Kidney epithelial cell (primary cell): ENCODE measurements at regions not wholly inside any gene's neighbourhood (a gene's known extent, or its start where the extent isn't known, plus 50 kb on each side); places are given as distances from the start of the nearest gene placed in this dataset.

Experiments used
- DNase-seq: peaks from one replicate; pipeline ENCODE4 v3.0.0-alpha.2; 2010; ENCODE audit warnings: low read depth
- H3K27me3 ChIP-seq: 2 replicates; pipeline ENCODE4 v1.6.0; 2011; ENCODE audit warnings: low read length; ENCODE audit not compliant: control insufficient read depth, insufficient read depth
- H3K36me3 ChIP-seq: 2 replicates; pipeline ENCODE4 v1.5.1; 2011; ENCODE audit warnings: low read length; ENCODE audit not compliant: control insufficient read depth, insufficient read depth
- H3K4me3 ChIP-seq: 2 replicates; pipeline ENCODE4 v1.5.1; 2011; ENCODE audit warnings: low read depth, mild to moderate bottlenecking, control low read depth, low read length
- TF ChIP-seq, protein P1 (sequence below): IDR thresholded peaks from 2 replicates; pipeline ENCODE4 v1.5.1; 2011; ENCODE audit warnings: mild to moderate bottlenecking, moderate library complexity, low read length, control low read depth, inconsistent platforms; ENCODE audit not compliant: insufficient read depth, poor library complexity, severe bottlenecking

DNA sequence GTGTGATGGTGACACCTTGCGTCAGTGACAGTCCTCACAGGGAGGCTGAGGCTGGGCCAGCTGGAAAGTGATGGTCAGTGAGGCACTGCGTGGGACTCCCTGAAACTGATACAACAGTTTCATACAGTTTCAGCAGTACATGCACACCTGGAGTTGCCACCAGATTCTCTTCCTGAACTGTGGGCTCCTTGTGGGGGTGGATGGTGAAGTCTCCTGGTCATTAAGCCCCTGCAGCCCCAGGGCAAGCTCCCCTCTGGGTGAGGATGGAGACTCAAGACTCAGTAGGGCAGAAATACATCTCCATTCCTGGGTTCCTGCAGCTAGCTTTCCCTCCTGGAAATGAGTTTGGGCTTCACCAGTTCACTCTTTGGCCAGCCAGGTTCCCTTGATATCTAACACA lies 392.7 kb downstream of the UQCRFS1 start:
- H3K4me3 ChIP-seq, result no peak overlapping the region
- TF ChIP-seq, protein P1, sequence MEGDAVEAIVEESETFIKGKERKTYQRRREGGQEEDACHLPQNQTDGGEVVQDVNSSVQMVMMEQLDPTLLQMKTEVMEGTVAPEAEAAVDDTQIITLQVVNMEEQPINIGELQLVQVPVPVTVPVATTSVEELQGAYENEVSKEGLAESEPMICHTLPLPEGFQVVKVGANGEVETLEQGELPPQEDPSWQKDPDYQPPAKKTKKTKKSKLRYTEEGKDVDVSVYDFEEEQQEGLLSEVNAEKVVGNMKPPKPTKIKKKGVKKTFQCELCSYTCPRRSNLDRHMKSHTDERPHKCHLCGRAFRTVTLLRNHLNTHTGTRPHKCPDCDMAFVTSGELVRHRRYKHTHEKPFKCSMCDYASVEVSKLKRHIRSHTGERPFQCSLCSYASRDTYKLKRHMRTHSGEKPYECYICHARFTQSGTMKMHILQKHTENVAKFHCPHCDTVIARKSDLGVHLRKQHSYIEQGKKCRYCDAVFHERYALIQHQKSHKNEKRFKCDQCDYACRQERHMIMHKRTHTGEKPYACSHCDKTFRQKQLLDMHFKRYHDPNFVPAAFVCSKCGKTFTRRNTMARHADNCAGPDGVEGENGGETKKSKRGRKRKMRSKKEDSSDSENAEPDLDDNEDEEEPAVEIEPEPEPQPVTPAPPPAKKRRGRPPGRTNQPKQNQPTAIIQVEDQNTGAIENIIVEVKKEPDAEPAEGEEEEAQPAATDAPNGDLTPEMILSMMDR, result no peak

DNA sequence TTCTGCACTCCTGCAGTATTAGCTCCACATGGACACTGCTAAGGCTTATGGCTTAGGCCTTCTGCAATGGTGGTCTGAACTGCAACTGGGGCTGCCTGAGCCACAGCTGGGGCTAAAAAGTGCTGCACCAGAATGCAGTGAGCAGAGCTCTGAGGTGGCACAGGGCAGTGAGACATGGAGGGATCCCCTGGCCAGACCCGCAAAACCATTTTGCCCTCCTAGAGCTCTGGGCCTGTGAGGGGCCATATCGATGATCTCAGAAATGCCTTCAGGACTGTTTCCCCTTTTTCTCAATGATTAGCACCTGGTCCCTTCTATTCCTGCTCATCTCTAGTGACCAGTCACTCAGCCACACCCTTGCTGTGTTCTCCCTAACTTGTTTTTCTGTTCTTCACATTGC lies 397.7 kb downstream of the UQCRFS1 start:
- TF ChIP-seq, protein P1, result no peak
- DNase-seq, result no peak
- Histone ChIP-seq H3K36me3 (no peaks in the 10 kb centered on the region), H3K4me3 (no peak overlapping the region), H3K27me3 (no peaks in the 10 kb centered on the region)

More for the DNA sequence above, 392.7 kb downstream of the UQCRFS1 start:
- no peak for DNase-seq
- Histone ChIP-seq H3K36me3 (no peaks in the 10 kb centered on the region), H3K27me3 (no peaks in the 10 kb centered on the region)

DNA sequence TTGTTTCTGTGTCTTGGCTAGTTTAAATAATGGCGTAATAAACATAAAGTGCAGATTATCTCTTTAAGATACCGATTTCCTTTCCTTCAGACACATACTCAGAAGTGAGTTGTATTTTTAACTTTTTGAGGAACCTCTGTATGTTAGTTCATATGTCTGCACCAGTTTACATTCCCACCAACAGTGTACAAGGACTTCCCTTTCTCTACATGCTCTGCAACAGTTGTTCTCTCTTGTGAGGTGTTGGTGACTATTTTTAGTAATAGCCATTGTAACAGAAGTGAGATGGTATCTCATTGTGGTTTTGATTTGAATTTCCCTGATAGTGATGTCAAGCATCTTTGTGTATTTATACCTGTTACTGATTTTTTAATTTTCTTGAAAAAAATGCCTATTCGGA lies 418.6 kb downstream of the UQCRFS1 start:
- TF ChIP-seq, protein P1, result no peak
- H3K27me3 ChIP-seq, result peaks cover 16% of the 10 kb centered on the region
- H3K4me3 ChIP-seq, result no peak overlapping the region
- no peak for DNase-seq
- no peaks in the 10 kb centered on the region for H3K36me3 ChIP-seq

DNA sequence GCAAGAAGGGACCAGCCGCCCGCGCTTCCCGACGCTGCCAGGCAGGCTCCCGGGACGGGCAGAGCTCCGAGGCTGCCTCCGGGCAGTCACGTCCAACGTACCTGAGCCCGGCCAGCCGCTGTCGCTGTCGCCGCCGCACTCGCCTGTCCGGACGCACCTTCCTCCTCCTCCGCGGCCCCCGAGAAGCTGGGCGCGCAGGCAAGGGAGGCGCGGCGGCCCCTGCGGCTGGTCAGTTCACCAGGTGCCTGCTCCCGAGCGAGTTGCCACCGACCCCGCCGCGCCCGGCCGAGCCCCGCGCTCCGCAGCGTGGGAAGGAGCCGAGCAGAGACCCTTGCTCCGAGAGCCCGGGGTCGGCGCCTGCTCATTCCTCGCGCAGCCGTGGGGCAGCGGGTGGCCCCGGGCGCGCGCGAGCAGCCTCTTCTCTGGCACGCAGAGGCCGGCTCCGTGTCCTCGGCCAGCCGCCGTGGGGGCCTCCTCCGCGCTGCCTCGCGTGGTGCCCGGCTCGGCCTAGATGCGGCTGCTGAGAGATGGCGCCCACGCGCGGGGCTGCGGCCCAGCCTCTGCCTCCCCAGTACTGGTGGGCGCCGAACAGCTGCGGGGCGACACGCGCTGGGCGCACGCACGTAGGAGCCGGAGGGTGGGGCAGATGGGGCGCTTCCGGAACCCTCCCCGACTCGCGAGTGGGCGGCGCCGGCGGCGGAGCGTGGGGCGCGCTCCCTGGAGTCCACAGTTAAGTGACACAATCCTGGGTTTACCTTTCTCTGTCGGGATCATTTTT lies 419.4 kb downstream of the UQCRFS1 start:
- TF ChIP-seq, protein P1, result no peak
- Histone ChIP-seq H3K27me3 (peaks cover 16% of the 10 kb centered on the region), H3K4me3 (peak overlapping the region; percentile 35), H3K36me3 (no peaks in the 10 kb centered on the region)
- no peak for DNase-seq

DNA sequence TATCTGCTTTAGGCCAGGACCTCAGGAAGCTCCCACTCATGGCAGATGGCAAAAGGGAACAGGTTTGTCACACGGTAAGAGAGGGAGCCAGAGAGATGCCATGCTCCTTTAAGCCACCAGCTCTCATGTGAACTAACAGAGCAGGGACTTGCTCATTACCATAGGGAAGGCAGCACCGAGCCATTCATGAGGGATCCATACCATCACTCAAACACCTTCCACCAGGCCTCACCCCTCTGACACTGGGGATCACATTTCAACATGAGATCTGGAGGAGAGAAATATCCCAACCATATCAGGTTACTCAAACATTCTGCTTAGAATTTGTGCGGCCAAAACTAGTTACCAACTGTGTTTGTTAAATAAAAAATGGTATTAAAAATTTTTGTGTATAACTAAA lies 427.0 kb downstream of the UQCRFS1 start:
- no peaks in the 10 kb centered on the region for H3K27me3 ChIP-seq
- no peak overlapping the region for H3K4me3 ChIP-seq
- DNase-seq, result no peak
- TF ChIP-seq, protein P1, result no peak
- no peaks in the 10 kb centered on the region for H3K36me3 ChIP-seq

DNA sequence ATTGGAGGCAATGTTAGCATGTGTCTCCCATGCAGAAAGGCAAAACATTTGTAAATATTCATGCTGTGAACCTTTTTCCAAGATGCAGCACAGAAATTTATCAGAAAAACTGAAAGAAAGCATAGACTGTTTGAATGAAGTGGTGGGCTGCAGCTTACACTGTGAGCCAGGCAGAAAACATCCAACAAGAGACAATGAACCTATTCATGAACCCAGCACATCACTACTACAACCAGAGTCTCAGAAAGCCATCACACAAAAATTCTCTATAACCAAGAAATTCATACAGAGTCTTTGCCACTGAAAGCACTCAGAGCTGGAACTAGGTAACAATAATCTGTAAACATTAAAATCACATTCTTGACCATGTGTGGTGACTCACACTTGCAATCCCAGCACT lies 448.9 kb downstream of the UQCRFS1 start:
- no peaks in the 10 kb centered on the region for H3K27me3 ChIP-seq
- DNase-seq, result no peak
- H3K4me3 ChIP-seq, result no peak overlapping the region
- TF ChIP-seq, protein P1, result no peak
- no peaks in the 10 kb centered on the region for H3K36me3 ChIP-seq
